NB4 (cell line): ENCODE measurements at regions not wholly inside any gene's neighbourhood (a gene's known extent, or its start where the extent isn't known, plus 50 kb on each side); places are given as distances from the start of the nearest gene placed in this dataset.

Experiments used
- DNase-seq: peaks from one replicate; pipeline ENCODE4 v3.0.0; 2010; ENCODE audit warnings: low read depth
- H3K4me3 ChIP-seq: one replicate; pipeline ENCODE4 v1.5.1; 2011; ENCODE audit warnings: mild to moderate bottlenecking, low read depth, low read length, moderate library complexity
- CTCF ChIP-seq: IDR thresholded peaks from one replicate; pipeline ENCODE4 v1.5.1; 2012; ENCODE audit warnings: low read depth, low read length
- MYC ChIP-seq: IDR thresholded peaks from 2 replicates; pipeline ENCODE4 v1.6.1; 2011; ENCODE audit warnings: low read depth, low read length
- POLR2A ChIP-seq: IDR thresholded peaks from 2 replicates; pipeline ENCODE4 v1.6.1; 2011; ENCODE audit warnings: mild to moderate bottlenecking; ENCODE audit not compliant: insufficient read length; ENCODE audit errors: extremely low read depth
- TF ChIP-seq, protein P1 (sequence below): IDR thresholded peaks from 2 replicates; pipeline ENCODE4 v1.6.1; 2011; ENCODE audit warnings: low read depth, low read length

DNA sequence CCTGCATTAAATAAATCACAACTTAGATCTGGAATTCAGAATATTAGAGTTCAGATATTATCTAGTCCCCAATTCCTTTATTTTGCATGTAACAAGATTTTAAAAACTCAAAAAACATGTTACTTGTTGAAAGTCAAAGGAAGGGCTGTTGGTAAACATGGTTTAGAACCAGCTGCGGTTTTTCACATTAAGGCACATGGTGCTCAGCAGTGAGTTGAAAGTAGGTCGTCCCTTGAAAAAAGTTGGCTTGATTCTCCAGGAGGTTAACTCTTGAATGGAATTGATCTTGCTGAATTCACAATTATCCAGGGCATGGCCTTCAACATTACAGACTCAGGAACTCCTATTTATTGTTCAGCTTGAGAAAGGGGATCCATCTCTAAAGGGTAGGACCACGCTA, 277.1 kb upstream of the DUSP10 start:
- TF ChIP-seq, protein P1, sequence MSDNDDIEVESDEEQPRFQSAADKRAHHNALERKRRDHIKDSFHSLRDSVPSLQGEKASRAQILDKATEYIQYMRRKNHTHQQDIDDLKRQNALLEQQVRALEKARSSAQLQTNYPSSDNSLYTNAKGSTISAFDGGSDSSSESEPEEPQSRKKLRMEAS, result no peak
- TF ChIP-seq CTCF, result no peak
- no peak for TF ChIP-seq POLR2A
- TF ChIP-seq MYC, result no peak
- no peak overlapping the region for H3K4me3 ChIP-seq
- no peak for DNase-seq

DNA sequence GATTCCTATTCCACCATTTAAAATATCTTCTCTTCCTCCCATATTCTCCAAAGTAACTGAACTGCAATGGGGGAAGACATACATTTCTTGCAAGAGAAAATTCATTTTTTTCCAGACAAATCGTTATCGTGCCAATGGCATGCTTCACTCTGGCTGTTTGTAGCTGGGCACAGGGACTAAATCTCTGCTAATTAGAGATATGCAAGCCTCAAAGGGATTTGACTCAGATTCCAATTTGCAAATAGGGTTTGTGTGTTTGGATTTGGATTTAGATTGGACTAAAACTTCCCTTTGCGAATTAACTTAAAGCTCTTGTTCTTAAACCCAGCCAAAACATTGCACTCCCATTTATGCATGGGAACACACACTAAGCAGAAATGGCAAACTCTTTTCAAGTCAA, 276.2 kb upstream of the DUSP10 start:
- DNase-seq, result no peak
- TF ChIP-seq MYC, result no peak
- no peak for TF ChIP-seq POLR2A
- no peak for TF ChIP-seq CTCF
- TF ChIP-seq, protein P1, result no peak
- H3K4me3 ChIP-seq, result no peak overlapping the region

DNA sequence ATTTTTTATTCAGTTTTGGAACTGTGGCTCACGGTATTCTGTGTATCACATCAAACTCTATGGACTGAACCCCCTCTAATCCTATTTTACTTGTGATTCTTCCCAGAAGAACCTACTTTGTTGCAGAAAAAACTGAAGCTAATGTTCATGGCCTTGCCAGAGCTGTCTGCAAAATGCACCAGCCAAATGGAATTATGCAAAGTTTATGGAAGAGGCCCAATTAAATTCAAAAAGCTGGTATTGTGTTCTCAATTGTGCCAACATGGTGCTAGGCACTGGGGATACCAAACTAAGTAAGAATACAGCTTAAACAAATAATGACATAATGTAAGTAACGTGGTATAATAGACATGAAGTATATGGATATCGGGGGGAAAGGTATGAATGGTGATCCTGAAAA, 273.8 kb upstream of the DUSP10 start:
- TF ChIP-seq, protein P1, result no peak
- TF ChIP-seq MYC (no peak), POLR2A (no peak), CTCF (no peak)
- H3K4me3 ChIP-seq, result no peak overlapping the region
- DNase-seq, result no peak

DNA sequence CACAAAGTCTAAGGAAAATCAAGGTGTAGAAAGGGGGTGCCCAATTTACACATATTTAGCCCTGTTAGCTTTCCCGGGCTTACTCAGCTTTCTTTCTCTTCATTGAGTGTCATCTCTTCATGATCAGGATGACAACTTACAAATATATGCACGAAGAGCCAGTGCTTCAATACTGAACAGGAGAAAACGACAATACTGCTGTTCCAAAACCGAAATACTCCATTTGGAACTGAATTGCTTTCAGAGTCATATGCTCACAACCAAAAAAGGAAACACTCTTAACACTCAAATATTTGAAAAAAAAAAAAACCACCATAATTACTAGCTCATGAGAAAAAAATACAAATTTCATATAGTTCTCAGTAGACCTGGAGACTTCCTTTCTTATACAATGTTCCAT, 272.1 kb upstream of the DUSP10 start:
- H3K4me3 ChIP-seq, result no peak overlapping the region
- no peak for TF ChIP-seq POLR2A
- TF ChIP-seq MYC, result no peak
- TF ChIP-seq, protein P1, result no peak
- TF ChIP-seq CTCF, result no peak
- no peak for DNase-seq

GRCh38 chr1:222012816-222013215, 270.9 kb upstream of the DUSP10 start:
- no peak overlapping the region for H3K4me3 ChIP-seq
- no peak for DNase-seq
- no peak for TF ChIP-seq CTCF
- TF ChIP-seq, protein P1, result no peak
- TF ChIP-seq MYC, result no peak
- TF ChIP-seq POLR2A, result no peak

GRCh38 chr1:222010306-222010705, 268.4 kb upstream of the DUSP10 start:
- DNase-seq, result no peak
- TF ChIP-seq, protein P1, result no peak
- TF ChIP-seq CTCF (no peak), POLR2A (no peak), MYC (no peak)
- no peak overlapping the region for H3K4me3 ChIP-seq
